ENCODE measurements at regions not wholly inside any gene's neighbourhood (a gene's known extent, or its start where the extent isn't known, plus 50 kb on each side); places are given as distances from the start of the nearest gene placed in this dataset.
"Not testable (repeated sequence)": the region's sequence is repeated elsewhere in the genome, so short reads cannot be mapped to it uniquely, and the experiment has no call there.

- TF ChIP-seq, protein P1, sequence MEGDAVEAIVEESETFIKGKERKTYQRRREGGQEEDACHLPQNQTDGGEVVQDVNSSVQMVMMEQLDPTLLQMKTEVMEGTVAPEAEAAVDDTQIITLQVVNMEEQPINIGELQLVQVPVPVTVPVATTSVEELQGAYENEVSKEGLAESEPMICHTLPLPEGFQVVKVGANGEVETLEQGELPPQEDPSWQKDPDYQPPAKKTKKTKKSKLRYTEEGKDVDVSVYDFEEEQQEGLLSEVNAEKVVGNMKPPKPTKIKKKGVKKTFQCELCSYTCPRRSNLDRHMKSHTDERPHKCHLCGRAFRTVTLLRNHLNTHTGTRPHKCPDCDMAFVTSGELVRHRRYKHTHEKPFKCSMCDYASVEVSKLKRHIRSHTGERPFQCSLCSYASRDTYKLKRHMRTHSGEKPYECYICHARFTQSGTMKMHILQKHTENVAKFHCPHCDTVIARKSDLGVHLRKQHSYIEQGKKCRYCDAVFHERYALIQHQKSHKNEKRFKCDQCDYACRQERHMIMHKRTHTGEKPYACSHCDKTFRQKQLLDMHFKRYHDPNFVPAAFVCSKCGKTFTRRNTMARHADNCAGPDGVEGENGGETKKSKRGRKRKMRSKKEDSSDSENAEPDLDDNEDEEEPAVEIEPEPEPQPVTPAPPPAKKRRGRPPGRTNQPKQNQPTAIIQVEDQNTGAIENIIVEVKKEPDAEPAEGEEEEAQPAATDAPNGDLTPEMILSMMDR (conservative IDR thresholded peaks at IDR 0.05; ENCODE audit: low read length), result not testable (repeated sequence)
- TF ChIP-seq EZH2phosphoT487 (IDR thresholded peaks at IDR 0.05; ENCODE audit: borderline replicate concordance), result not testable (repeated sequence)
These were observed 97.8 kb upstream of the SPATA31D4 start for GRCh38 chr9:81830431-81830830.

Data from Loucy (cell line).